Mesenchymal stem cell (in vitro differentiated cells and primary cell): ENCODE measurements at regions not wholly inside any gene's neighbourhood (a gene's known extent, or its start where the extent isn't known, plus 50 kb on each side); places are given as distances from the start of the nearest gene placed in this dataset.
"Not testable (repeated sequence)": the region's sequence is repeated elsewhere in the genome, so short reads cannot be mapped to it uniquely, and the experiment has no call there.

Experiments used
- DNase-seq: peaks from one replicate; pipeline ENCODE4 v3.0.0-alpha.2; 2013
- H2AFZ ChIP-seq: one replicate; pipeline ENCODE4 v1.6.1; 2013; ENCODE audit warnings: low read depth, mild to moderate bottlenecking, control low read depth, inconsistent platforms, low read length, moderate library complexity
- H2AK5ac ChIP-seq: 2 replicates; pipeline ENCODE4 v1.6.1; 2013; ENCODE audit warnings: low read length, moderate library complexity, mild to moderate bottlenecking, inconsistent platforms; ENCODE audit not compliant: severe bottlenecking
- H2BK120ac ChIP-seq: one replicate; pipeline ENCODE4 v1.6.1; 2013; ENCODE audit warnings: low read depth, mild to moderate bottlenecking, inconsistent platforms, low read length, moderate library complexity
- H2BK12ac ChIP-seq, 2 experiments: one replicate each; pipeline ENCODE4 v1.6.1; 2013; ENCODE audit warnings: inconsistent platforms in 2 of 2, low read length in 2 of 2, mild to moderate bottlenecking in 2 of 2, moderate library complexity in 2 of 2, control low read depth in 1 of 2
- H2BK15ac ChIP-seq: one replicate; pipeline ENCODE4 v1.6.1; 2013; ENCODE audit warnings: mild to moderate bottlenecking, low read depth, inconsistent platforms; ENCODE audit not compliant: poor library complexity, severe bottlenecking
- H2BK5ac ChIP-seq: 2 replicates; pipeline ENCODE4 v1.6.1; 2013; ENCODE audit warnings: low read depth, mild to moderate bottlenecking, low read length, control low read depth, inconsistent platforms; ENCODE audit not compliant: poor library complexity, severe bottlenecking
- H3K14ac ChIP-seq, 2 experiments: one replicate each; pipeline ENCODE4 v1.6.1; 2013; ENCODE audit warnings: inconsistent platforms in 2 of 2, low read length in 2 of 2, control low read depth in 1 of 2, mild to moderate bottlenecking in 1 of 2, moderate library complexity in 1 of 2
- H3K18ac ChIP-seq, 2 experiments: one replicate each; pipeline ENCODE4 v1.6.1; 2013; ENCODE audit warnings: inconsistent platforms in 2 of 2, low read length in 2 of 2, control low read depth in 1 of 2, low read depth in 1 of 2, mild to moderate bottlenecking in 1 of 2
- H3K23ac ChIP-seq, 2 experiments: one replicate each; pipeline ENCODE4 v1.6.1; 2013; ENCODE audit warnings: inconsistent platforms in 2 of 2, low read length in 2 of 2, mild to moderate bottlenecking in 2 of 2, moderate library complexity in 2 of 2, control low read depth in 1 of 2
- H3K27ac ChIP-seq: 2 replicates; pipeline ENCODE4 v1.5.1; 2013; ENCODE audit warnings: mild to moderate bottlenecking, moderate library complexity, low read length, control low read depth, inconsistent platforms; ENCODE audit not compliant: poor library complexity, severe bottlenecking
- H3K27me3 ChIP-seq, 2 experiments: 2 replicates each; pipeline versions ENCODE4 v1.6.1 to v1.7.0; 2013; ENCODE audit warnings: low read length in 2 of 2, mild to moderate bottlenecking in 2 of 2, moderate library complexity in 2 of 2, control low read depth in 1 of 2, inconsistent platforms in 1 of 2; ENCODE audit not compliant: control insufficient read depth in 1 of 2, insufficient read depth in 1 of 2
- H3K36me3 ChIP-seq, 2 experiments: 2 replicates each; pipeline versions ENCODE4 v1.6.1 to v1.7.0; 2013; ENCODE audit warnings: low read length in 2 of 2, control low read depth in 1 of 2, inconsistent platforms in 1 of 2, low read depth in 1 of 2, mild to moderate bottlenecking in 1 of 2; ENCODE audit not compliant: insufficient read depth in 2 of 2, control insufficient read depth in 1 of 2
- H3K4ac ChIP-seq, 2 experiments: one replicate each; pipeline ENCODE4 v1.6.1; 2013; ENCODE audit warnings: inconsistent platforms in 2 of 2, low read length in 2 of 2, mild to moderate bottlenecking in 2 of 2, moderate library complexity in 2 of 2, control low read depth in 1 of 2, low read depth in 1 of 2
- H3K4me1 ChIP-seq: 2 replicates; pipeline ENCODE4 v1.6.1; 2013; ENCODE audit warnings: low read depth, low read length, control low read depth; ENCODE audit not compliant: control insufficient read depth, insufficient read depth
- H3K4me2 ChIP-seq: 2 replicates; pipeline ENCODE4 v1.6.1; 2013; ENCODE audit warnings: low read length, mild to moderate bottlenecking, inconsistent platforms; ENCODE audit not compliant: poor library complexity, severe bottlenecking
- H3K4me3 ChIP-seq, 2 experiments: 2 replicates each; pipeline versions ENCODE4 v1.5.1 to v1.7.0; 2013; ENCODE audit warnings: low read length in 2 of 2, mild to moderate bottlenecking in 2 of 2, control low read depth in 1 of 2, low read depth in 1 of 2; ENCODE audit not compliant: insufficient read depth in 1 of 2
- H3K79me1 ChIP-seq: replicated peaks from 2 replicates; pipeline ENCODE4 v1.6.1; 2013; ENCODE audit warnings: mild to moderate bottlenecking, control low read depth, low read length, inconsistent platforms; ENCODE audit not compliant: poor library complexity, severe bottlenecking
- H3K9ac ChIP-seq: 2 replicates; pipeline ENCODE4 v1.7.0; 2013; ENCODE audit warnings: mild to moderate bottlenecking, low read length, moderate library complexity
- H3K9me3 ChIP-seq: 2 replicates; pipeline ENCODE4 v1.7.0; 2013; ENCODE audit warnings: mild to moderate bottlenecking, low read length; ENCODE audit not compliant: control insufficient read depth
- H4K8ac ChIP-seq: one replicate; pipeline ENCODE4 v1.6.1; 2013; ENCODE audit warnings: inconsistent platforms, mild to moderate bottlenecking, low read length, moderate library complexity
- H4K91ac ChIP-seq: one replicate; pipeline ENCODE4 v1.6.1; 2013; ENCODE audit warnings: mild to moderate bottlenecking, low read length, inconsistent platforms
- WGBS: methylation state at CpG from one replicate; pipeline ENCODE4 v1.1.7; 2013; ENCODE audit warnings: mixed read lengths; 5-methylcytosine and 5-hydroxymethylcytosine counted together

DNA sequence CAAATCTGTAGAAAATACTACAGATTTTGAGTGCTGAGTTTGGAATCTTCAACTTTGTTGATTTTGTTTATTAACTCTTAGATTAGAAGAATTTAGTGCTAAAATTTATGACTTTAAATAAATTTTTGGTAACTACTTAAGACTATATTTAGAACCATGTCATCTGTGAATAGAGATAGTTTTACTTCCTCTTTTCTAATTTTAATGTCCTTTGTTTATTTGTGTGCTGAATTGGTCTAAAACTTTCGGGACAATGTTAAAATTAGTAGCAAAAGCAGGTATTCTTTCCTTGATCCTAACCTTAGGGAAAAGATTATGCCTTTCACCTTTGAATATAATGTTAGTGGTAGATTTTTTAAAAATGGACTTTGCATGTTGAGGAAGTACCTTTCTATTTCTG lies 119.7 kb upstream of the CXorf51A start:
- Histone ChIP-seq H3K27me3 (no peaks in the 10 kb centered on the region), H4K8ac (no peak overlapping the region), H3K23ac (no peak overlapping the region), H3K79me1 (no peaks in the 10 kb centered on the region), H3K18ac (no peak overlapping the region), H3K4me3 (no peak overlapping the region), H2BK15ac (no peak overlapping the region), H3K4ac (no peak overlapping the region), H4K91ac (no peak overlapping the region), H3K9me3 (peaks cover 7% of the 10 kb centered on the region), H3K4me2 (no peak overlapping the region), H3K27ac (no peak overlapping the region), H2AK5ac (no peak overlapping the region), H3K9ac (no peak overlapping the region), H3K14ac (no peak overlapping the region), H3K36me3 (no peaks in the 10 kb centered on the region), H2BK5ac (no peak overlapping the region), H3K4me1 (no peaks in the 10 kb centered on the region), H2BK120ac (no peak overlapping the region), H2BK12ac (no peak overlapping the region), H2AFZ (no peak overlapping the region)
- WGBS: no CpG with 5 or more reads among the region's 1 CpG
- DNase-seq: no peak

- not testable (repeated sequence) for H3K36me3 ChIP-seq, H3K4me2 ChIP-seq, H3K23ac ChIP-seq, H2AFZ ChIP-seq, H3K4ac ChIP-seq, H3K27me3 ChIP-seq, H2BK5ac ChIP-seq, H3K4me1 ChIP-seq, H3K4me3 ChIP-seq, H3K18ac ChIP-seq, H2AK5ac ChIP-seq, H3K27ac ChIP-seq, H2BK120ac ChIP-seq, H2BK12ac ChIP-seq, DNase-seq, H2BK15ac ChIP-seq, H4K91ac ChIP-seq, H3K79me1 ChIP-seq, H3K9ac ChIP-seq, H3K14ac ChIP-seq, H3K9me3 ChIP-seq, H4K8ac ChIP-seq
- WGBS: 29% methylated on average over 1 of the region's 2 CpGs
Observed at GRCh38 chrX:146932997-146933396, 118.5 kb upstream of the CXorf51A start.

DNA sequence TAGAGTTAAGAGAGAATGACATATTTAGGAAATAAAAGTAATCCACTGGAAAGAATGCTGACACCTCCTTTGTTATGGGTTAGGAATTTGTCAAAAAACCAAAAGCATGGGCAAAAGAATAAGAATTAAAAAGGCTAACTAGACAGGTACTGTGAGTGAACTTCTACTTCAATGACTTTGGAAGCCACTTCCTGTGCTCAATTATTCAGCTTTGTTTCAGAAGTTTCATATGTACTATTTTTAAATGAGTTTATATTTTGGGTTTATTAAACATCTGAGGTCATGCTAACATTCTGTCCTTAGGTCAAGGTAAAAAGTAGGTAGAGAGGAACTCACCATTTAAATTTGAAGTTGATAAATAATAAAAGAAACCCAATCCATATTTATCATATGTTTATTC lies 106.7 kb upstream of the CXorf51A start:
- H2BK120ac ChIP-seq: no peak overlapping the region
- H3K9ac ChIP-seq: no peak overlapping the region
- H4K8ac ChIP-seq: no peak overlapping the region
- H3K4ac ChIP-seq: no peak overlapping the region
- H3K23ac ChIP-seq: no peak overlapping the region
- H2BK5ac ChIP-seq: no peak overlapping the region
- no peak overlapping the region for H3K18ac ChIP-seq
- no peak overlapping the region for H2AFZ ChIP-seq
- H3K4me3 ChIP-seq: no peak overlapping the region
- no peak overlapping the region for H2AK5ac ChIP-seq
- DNase-seq: no peak
- peaks cover 2% of the 10 kb centered on the region for H3K9me3 ChIP-seq
- no peaks in the 10 kb centered on the region for H3K27me3 ChIP-seq
- H3K4me1 ChIP-seq: no peaks in the 10 kb centered on the region
- H3K27ac ChIP-seq: no peak overlapping the region
- H2BK15ac ChIP-seq: no peak overlapping the region
- H2BK12ac ChIP-seq: no peak overlapping the region
- no peak overlapping the region for H4K91ac ChIP-seq
- no peaks in the 10 kb centered on the region for H3K79me1 ChIP-seq
- no peak overlapping the region for H3K14ac ChIP-seq
- H3K36me3 ChIP-seq: no peaks in the 10 kb centered on the region
- H3K4me2 ChIP-seq: no peak overlapping the region

GRCh38 chrX:146907391-146908240 lies 93.1 kb upstream of the CXorf51A start:
- Histone ChIP-seq H3K9me3 (peaks cover 4% of the 10 kb centered on the region), H4K91ac (no peak overlapping the region), H3K36me3 (no peaks in the 10 kb centered on the region), H3K14ac (no peak overlapping the region), H3K4ac (no peak overlapping the region), H3K79me1 (no peaks in the 10 kb centered on the region), H3K23ac (no peak overlapping the region), H3K4me3 (no peak overlapping the region), H3K4me2 (no peak overlapping the region), H4K8ac (no peak overlapping the region), H2BK15ac (no peak overlapping the region), H2AFZ (peak overlapping the region; percentile 14), H2AK5ac (no peak overlapping the region), H2BK12ac (no peak overlapping the region), H2BK5ac (no peak overlapping the region), H3K27ac (peak overlapping the region; percentile 77), H3K9ac (no peak overlapping the region), H3K18ac (no peak overlapping the region), H3K27me3 (no peaks in the 10 kb centered on the region), H3K4me1 (peaks cover 9% of the 10 kb centered on the region), H2BK120ac (no peak overlapping the region)
- peak; percentile 0 for DNase-seq
- 40% methylated on average over 6 of the region's 8 CpGs for WGBS
